HFFc6 (cell line): ENCODE measurements at regions not wholly inside any gene's neighbourhood (a gene's known extent, or its start where the extent isn't known, plus 50 kb on each side); places are given as distances from the start of the nearest gene placed in this dataset.
"Not testable (repeated sequence)": the region's sequence is repeated elsewhere in the genome, so short reads cannot be mapped to it uniquely, and the experiment has no call there.

Experiments
- DNase-seq: peaks from one replicate; pipeline ENCODE4 v3.0.0-alpha.2; 2018
- H3K27ac Mint-ChIP-seq: 2 replicates; pipeline ENCODE4 v1.8.0; 2020; ENCODE audit warnings: mild to moderate bottlenecking, mixed read lengths
- H3K27me3 Mint-ChIP-seq: 2 replicates; pipeline ENCODE4 v1.8.0; 2021; ENCODE audit warnings: mild to moderate bottlenecking, moderate library complexity, mixed read lengths; ENCODE audit not compliant: insufficient read depth
- H3K36me3 Mint-ChIP-seq: 2 replicates; pipeline ENCODE4 v1.8.0; 2021; ENCODE audit warnings: low read depth, mixed read lengths
- H3K4me1 Mint-ChIP-seq: 2 replicates; pipeline ENCODE4 v1.8.0; 2020; ENCODE audit warnings: low read depth, mixed read lengths
- H3K4me3 Mint-ChIP-seq: 2 replicates; pipeline ENCODE4 v1.8.0; 2020; ENCODE audit warnings: mild to moderate bottlenecking, moderate library complexity, mixed read lengths
- H3K9me3 Mint-ChIP-seq: 2 replicates; pipeline ENCODE4 v1.8.0; 2020; ENCODE audit warnings: mild to moderate bottlenecking, mixed read lengths
- CTCF ChIP-seq: fragments of 200-600 bp; sonication (generic); IDR thresholded peaks from 2 replicates; pipeline ENCODE4 v1.5.0; 2021; ENCODE audit warnings: antibody characterized with exemption, mild to moderate bottlenecking

GRCh38 chr5:121634946-121635345 is 216.7 kb upstream of the FTMT start:
- H3K36me3 Mint-ChIP-seq = no peaks in the 10 kb centered on the region
- H3K4me3 Mint-ChIP-seq = no peak overlapping the region
- peaks cover 25% of the 10 kb centered on the region for H3K9me3 Mint-ChIP-seq
- DNase-seq = no peak
- H3K27me3 Mint-ChIP-seq = no peaks in the 10 kb centered on the region
- no peak for TF ChIP-seq CTCF
- no peaks in the 10 kb centered on the region for H3K4me1 Mint-ChIP-seq
- H3K27ac Mint-ChIP-seq = no peak overlapping the region

DNA sequence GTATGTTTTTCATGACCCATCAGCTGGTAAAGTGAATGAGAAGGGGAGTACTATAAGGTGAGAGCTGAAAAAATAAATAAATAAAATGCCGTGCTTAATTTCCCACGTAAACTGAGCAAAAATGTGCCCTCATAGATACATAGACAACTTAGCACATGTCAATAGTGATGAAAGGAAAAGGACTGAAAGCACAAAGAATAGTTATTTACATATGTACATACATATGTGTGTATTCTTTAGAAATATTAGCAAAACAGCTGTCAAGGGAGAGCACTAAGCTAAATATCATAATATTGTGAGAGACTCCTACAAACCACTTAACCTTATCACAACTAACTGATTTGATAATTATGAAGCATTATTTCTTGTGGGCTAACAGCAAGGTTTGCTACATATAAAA is 213.6 kb upstream of the FTMT start:
- no peak for DNase-seq
- no peak for TF ChIP-seq CTCF
- Mint-ChIP-seq H3K36me3 (no peaks in the 10 kb centered on the region), H3K27me3 (no peaks in the 10 kb centered on the region), H3K4me1 (no peaks in the 10 kb centered on the region), H3K4me3 (no peak overlapping the region), H3K9me3 (peaks cover 42% of the 10 kb centered on the region), H3K27ac (no peak overlapping the region)

- H3K27me3 Mint-ChIP-seq = no peaks in the 10 kb centered on the region
- H3K9me3 Mint-ChIP-seq = peaks cover 44% of the 10 kb centered on the region
- no peak for TF ChIP-seq CTCF
Observed at GRCh38 chr5:121640298-121640697, 211.4 kb upstream of the FTMT start.

DNA sequence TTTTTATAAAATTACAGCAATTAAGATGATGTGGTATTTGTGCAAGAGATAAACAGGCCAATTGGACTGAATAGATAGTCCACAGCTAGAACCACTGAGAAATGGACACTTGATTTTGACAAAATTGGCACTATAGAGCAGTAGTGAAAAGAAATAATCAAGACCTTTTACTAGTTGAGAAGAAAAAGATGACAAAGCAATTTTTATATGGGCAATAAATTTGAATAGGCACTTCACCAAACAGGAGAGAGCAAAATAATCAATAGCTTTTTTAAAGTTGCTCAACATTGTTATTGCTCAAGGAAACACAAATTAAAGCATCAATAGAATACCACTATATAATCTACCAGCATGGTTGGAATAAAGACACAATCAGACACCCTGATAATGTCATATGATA is 193.5 kb upstream of the FTMT start:
- H3K9me3 Mint-ChIP-seq = peaks cover 17% of the 10 kb centered on the region
- H3K4me1 Mint-ChIP-seq = no peaks in the 10 kb centered on the region
- no peak for DNase-seq
- H3K4me3 Mint-ChIP-seq = no peak overlapping the region
- no peak for TF ChIP-seq CTCF
- no peaks in the 10 kb centered on the region for H3K36me3 Mint-ChIP-seq
- H3K27me3 Mint-ChIP-seq = no peaks in the 10 kb centered on the region
- H3K27ac Mint-ChIP-seq = no peak overlapping the region

More at GRCh38 chr5:121640298-121640697, 211.4 kb upstream of the FTMT start:
- Mint-ChIP-seq H3K4me3 (no peak overlapping the region), H3K27ac (no peak overlapping the region), H3K4me1 (no peaks in the 10 kb centered on the region), H3K36me3 (no peaks in the 10 kb centered on the region)
- DNase-seq = no peak

DNA sequence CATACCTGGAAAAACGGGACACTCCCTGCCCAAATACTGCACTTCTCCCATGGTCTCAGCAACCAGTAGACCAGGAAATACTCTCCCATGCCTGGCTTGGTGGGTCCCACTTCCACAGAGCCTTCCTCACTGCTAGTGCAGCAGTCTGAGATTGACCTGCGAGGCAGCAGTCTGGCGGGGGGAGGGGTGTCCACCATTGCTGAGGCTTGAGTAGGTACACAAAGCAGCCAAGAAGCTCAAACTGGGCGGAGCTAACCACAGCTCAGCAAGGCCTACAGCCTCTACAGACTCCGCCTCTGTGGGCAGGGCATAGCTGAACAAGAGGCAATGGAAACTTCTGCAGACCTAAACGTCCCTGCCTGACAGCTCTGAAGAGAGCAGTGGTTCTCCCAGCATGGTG is 191.5 kb upstream of the FTMT start:
- DNase-seq = no peak
- Mint-ChIP-seq H3K27ac (no peak overlapping the region), H3K27me3 (no peaks in the 10 kb centered on the region; the same call in 1 of the 2 replicates), H3K4me3 (no peak overlapping the region), H3K36me3 (no peaks in the 10 kb centered on the region), H3K4me1 (no peaks in the 10 kb centered on the region), H3K9me3 (peaks cover 31% of the 10 kb centered on the region)
- TF ChIP-seq CTCF = no peak

GRCh38 chr5:121665542-121665941 is 186.1 kb upstream of the FTMT start:
- H3K27ac Mint-ChIP-seq, H3K4me1 Mint-ChIP-seq, H3K36me3 Mint-ChIP-seq, H3K4me3 Mint-ChIP-seq, H3K27me3 Mint-ChIP-seq, DNase-seq: not testable (repeated sequence)
- H3K9me3 Mint-ChIP-seq = peaks cover 44% of the 10 kb centered on the region
